ENCODE measurements at regions not wholly inside any gene's neighbourhood (a gene's known extent, or its start where the extent isn't known, plus 50 kb on each side); places are given as distances from the start of the nearest gene placed in this dataset.

DNA sequence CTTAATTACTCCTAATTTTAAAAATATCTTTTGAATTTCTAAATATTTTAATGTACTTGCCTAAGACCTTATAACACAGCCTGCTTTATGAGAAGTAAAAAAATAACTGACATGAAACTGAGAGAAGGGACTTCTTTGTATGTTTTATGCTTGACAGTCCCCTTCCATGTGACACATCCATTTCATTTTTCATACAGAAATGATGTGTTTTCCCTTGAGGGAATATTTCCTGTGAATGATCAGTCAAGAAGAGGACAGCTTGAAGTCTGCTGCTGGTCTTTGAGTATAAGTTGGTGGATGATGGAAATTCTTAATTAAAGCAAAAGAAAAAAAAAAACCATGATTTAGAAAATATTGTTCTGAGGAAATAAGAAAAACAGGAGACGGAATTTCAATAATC, 230.4 kb upstream of the KLHL1 start:
- TF ChIP-seq, protein P1, sequence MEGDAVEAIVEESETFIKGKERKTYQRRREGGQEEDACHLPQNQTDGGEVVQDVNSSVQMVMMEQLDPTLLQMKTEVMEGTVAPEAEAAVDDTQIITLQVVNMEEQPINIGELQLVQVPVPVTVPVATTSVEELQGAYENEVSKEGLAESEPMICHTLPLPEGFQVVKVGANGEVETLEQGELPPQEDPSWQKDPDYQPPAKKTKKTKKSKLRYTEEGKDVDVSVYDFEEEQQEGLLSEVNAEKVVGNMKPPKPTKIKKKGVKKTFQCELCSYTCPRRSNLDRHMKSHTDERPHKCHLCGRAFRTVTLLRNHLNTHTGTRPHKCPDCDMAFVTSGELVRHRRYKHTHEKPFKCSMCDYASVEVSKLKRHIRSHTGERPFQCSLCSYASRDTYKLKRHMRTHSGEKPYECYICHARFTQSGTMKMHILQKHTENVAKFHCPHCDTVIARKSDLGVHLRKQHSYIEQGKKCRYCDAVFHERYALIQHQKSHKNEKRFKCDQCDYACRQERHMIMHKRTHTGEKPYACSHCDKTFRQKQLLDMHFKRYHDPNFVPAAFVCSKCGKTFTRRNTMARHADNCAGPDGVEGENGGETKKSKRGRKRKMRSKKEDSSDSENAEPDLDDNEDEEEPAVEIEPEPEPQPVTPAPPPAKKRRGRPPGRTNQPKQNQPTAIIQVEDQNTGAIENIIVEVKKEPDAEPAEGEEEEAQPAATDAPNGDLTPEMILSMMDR (IDR thresholded peaks at IDR 0.05), result no peak
- TF ChIP-seq POLR2A (IDR thresholded peaks at IDR 0.05) (no peak), POLR2AphosphoS5 (IDR thresholded peaks at IDR 0.05) (no peak)

All from sigmoid colon (tissue), 4 donors.